GM12872 (cell line): ENCODE measurements at regions not wholly inside any gene's neighbourhood (a gene's known extent, or its start where the extent isn't known, plus 50 kb on each side); places are given as distances from the start of the nearest gene placed in this dataset.

Experiments used
- TF ChIP-seq, protein P1 (sequence below): IDR thresholded peaks from 3 replicates; pipeline ENCODE4 v1.5.1; 2011; ENCODE audit warnings: low read depth, mild to moderate bottlenecking, low read length, moderate library complexity; ENCODE audit not compliant: insufficient read depth

DNA sequence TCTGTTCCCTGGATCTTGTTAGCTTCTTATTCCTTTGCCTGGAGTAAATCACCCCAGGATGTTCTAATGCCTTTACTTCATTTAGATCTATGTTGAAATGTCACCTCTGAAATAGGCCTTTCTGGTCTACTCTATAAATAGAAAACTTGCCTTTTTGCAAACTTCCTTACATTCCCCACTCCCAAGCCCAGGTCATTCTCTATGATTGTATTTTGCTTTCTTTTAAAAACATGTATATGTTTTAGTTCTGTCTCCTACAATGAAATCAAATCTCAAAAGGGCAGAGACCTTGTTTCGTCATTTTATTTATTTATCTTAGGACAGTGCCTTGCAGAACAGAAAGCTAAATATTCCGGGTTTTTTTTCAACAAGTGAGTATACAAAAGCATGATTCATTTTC is 1657.7 kb upstream of the C9orf72 start:
- TF ChIP-seq, protein P1, sequence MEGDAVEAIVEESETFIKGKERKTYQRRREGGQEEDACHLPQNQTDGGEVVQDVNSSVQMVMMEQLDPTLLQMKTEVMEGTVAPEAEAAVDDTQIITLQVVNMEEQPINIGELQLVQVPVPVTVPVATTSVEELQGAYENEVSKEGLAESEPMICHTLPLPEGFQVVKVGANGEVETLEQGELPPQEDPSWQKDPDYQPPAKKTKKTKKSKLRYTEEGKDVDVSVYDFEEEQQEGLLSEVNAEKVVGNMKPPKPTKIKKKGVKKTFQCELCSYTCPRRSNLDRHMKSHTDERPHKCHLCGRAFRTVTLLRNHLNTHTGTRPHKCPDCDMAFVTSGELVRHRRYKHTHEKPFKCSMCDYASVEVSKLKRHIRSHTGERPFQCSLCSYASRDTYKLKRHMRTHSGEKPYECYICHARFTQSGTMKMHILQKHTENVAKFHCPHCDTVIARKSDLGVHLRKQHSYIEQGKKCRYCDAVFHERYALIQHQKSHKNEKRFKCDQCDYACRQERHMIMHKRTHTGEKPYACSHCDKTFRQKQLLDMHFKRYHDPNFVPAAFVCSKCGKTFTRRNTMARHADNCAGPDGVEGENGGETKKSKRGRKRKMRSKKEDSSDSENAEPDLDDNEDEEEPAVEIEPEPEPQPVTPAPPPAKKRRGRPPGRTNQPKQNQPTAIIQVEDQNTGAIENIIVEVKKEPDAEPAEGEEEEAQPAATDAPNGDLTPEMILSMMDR = no peak

DNA sequence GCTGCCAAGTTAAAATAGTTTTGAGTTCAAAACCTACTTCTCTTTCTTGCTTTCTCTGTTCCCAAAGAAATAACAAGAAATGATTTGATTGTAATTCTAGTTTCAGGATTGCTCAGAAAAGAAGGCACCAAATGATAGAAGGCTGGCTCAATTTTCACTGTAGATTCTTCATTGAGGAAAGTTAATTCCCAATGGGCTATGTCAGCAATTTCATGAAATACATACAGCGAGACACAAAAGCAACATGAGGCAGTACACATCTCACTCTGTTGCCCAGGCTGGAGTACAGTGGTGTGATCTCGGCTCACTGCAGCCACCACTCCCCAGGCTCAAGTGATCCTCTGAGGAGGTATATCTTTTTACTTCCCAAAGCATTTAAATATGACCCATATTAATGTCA is 1659.9 kb upstream of the C9orf72 start:
- TF ChIP-seq, protein P1 = no peak

DNA sequence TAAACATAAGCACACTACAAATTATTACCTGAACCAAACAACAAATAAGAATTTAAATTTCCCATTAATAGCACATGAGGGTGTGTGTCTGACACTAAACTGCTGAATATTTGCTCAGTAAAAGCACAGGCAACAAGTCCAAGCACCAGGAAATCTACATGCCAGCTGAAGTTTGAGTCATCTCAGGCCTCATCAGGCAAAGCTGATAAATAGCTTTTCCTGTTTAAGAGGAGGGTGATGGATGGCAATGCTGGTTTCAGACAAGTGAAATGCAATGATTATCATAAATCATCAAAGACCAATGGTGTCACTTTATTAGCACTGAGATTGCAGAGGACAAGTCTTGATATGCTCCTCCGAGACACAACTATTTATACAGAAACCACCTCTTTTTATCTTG is 1668.0 kb upstream of the C9orf72 start:
- TF ChIP-seq, protein P1 = no peak

DNA sequence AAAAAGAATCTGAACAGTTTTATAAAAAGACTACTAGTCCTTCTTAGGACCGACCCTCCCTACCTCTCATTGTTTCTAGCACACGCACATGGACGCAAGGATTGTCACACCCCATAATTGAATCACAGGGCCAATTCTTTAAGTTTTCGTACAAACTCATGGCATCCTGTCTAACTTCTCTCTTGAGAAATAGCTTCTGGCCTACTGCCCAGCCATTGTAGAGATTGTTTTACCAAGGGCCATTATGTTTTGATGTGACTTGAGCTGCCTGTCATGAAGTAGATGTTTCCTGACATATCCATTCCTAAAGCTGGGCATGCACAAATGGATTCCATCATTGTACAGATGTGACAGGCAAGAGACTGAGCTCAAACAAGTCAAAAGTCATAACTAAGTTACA is 1672.1 kb upstream of the C9orf72 start:
- TF ChIP-seq, protein P1 = no peak

DNA sequence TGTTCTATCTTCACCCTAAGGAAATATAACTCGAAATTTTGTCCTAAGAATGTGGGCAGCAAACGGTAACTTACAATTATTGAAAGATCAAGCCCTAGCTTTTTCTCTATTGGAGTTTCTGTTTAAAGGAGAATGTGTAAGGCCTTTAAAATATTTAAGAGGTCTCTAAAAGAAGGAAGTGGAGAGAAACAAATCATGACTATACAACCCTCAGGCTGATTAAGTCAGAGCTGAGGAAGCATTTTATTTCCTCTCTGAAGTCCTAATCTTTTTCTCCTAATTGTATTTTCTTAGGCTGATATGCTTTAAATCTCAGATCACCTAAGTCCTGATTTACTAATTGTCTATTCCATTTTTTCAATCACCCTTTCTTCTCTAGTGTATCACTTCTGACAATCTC is 1708.8 kb upstream of the C9orf72 start:
- TF ChIP-seq, protein P1 = no peak

DNA sequence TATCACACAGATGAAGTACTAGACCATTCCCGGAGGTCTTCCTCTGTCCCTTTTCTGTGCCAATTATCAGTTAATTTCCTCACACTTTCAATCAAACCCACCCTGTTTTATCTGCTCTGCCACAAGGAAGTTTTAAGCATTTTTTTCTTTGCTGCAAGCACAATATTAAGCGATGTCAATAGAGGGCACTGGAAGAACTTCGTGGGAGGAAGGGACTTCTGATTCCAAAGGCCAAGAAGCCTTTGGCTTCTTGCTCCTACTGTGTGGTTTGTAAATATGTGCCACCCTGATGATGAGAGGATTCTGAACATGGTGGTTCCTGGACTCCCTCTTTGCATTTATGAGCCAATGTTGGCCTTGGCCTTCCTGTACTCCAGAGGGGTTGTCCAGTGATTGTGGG is 1712.5 kb upstream of the C9orf72 start:
- TF ChIP-seq, protein P1 = no peak

DNA sequence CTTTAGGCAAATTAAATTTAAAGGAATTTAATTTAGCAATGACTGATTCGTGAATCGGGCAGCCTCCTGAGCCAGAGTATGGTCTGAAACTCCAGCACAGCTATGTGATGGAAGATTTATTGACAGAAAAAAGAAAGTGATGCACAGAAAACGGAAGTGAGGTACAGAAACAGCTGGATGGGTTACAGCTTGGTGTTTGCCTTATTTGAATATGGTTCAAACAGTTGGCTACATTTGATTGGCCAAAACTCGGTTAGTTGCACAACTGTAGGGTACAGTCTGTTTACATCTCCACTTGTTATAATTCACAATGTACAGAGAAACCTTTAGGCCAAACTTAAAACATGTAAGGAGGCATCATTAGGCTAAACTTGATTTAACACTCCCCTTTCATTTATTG is 1716.1 kb upstream of the C9orf72 start:
- TF ChIP-seq, protein P1 = no peak

DNA sequence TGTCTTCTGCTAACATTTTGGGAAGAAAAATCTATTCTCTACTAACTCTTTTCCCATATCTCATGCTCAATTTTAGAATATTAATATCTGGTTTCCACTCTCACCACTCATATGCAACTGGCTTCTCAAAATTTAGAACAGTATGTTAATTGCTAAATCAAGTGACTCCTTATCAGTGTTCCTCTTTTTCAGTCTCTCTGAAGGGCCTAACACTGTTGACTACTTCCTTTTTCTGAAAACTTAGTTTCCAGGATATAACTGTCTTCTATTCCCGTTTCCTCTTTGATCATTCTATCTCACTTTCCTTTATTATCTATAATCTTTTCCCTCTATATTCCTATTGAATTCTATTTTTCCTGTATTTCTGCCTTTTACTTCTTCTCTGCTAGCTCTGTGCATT is 1717.2 kb upstream of the C9orf72 start:
- TF ChIP-seq, protein P1 = no peak
